Tibial nerve (tissue), 4 donors: ENCODE measurements at regions not wholly inside any gene's neighbourhood (a gene's known extent, or its start where the extent isn't known, plus 50 kb on each side); places are given as distances from the start of the nearest gene placed in this dataset.

Experiments
- DNase-seq, 2 donors: peaks; one replicate each; pipeline ENCODE4 v3.0.0-alpha.2; 2019; ENCODE audit warnings: low spot score in 2 of 2
- H3K27ac ChIP-seq, 4 donors: fragments of 200-600 bp; sonication (generic) in 3 of 4; one replicate each; pipeline ENCODE4 v1.5.1; 2017 to 2019; ENCODE audit warnings: mild to moderate bottlenecking in 1 of 4
- H3K27me3 ChIP-seq, 2 donors: fragments of 200-600 bp; sonication (generic) in 1 of 2; one replicate each; pipeline versions ENCODE4 v1.5.1 to v1.6.0; 2017 to 2019
- H3K36me3 ChIP-seq, 3 donors: fragments of 200-600 bp; sonication (generic); one replicate each; pipeline ENCODE4 v1.5.1; 2018 to 2019
- H3K4me1 ChIP-seq, 4 donors: fragments of 200-600 bp; sonication (generic) in 3 of 4; one replicate each; pipeline ENCODE4 v1.5.1; 2017 to 2019
- H3K4me3 ChIP-seq, 4 donors: fragments of 200-600 bp; sonication (generic) in 3 of 4; one replicate each; pipeline ENCODE4 v1.5.1; 2017 to 2019; ENCODE audit warnings: mild to moderate bottlenecking in 1 of 4, moderate library complexity in 1 of 4
- H3K9me3 ChIP-seq, 4 donors: fragments of 200-600 bp; sonication (generic) in 3 of 4; one replicate each; pipeline ENCODE4 v1.5.1; 2017 to 2019
- CTCF ChIP-seq, 5 experiments: fragments of 200-600 bp in 3 of 5; fragments of 450-650 bp in 2 of 5; sonication (generic) in 3 of 5; IDR thresholded peaks; one replicate each; pipeline ENCODE4 v1.5.1; 2016 to 2019; ENCODE audit warnings: antibody characterized with exemption in 5 of 5, mild to moderate bottlenecking in 3 of 5, moderate library complexity in 2 of 5
- EP300 ChIP-seq, 2 donors: sonication (generic); formaldehyde crosslinking; IDR thresholded peaks; one replicate each; pipeline ENCODE4 v1.6.1; 2017; ENCODE audit warnings: antibody characterized with exemption in 2 of 2, mild to moderate bottlenecking in 1 of 2
- POLR2A ChIP-seq, 2 donors: fragments of 450-650 bp; IDR thresholded peaks; one replicate each; pipeline ENCODE4 v1.6.1; 2017; ENCODE audit warnings: antibody characterized with exemption in 2 of 2, mild to moderate bottlenecking in 2 of 2, moderate library complexity in 2 of 2
- WGBS, 2 donors: methylation state at CpG; one replicate each; pipeline ENCODE4 v1.1.5; 2018; 5-methylcytosine and 5-hydroxymethylcytosine counted together

GRCh38 chr3:153242896-153243295 lies 80.9 kb downstream of the RAP2B start:
- WGBS, 2 donors, result 88 to 96% methylated on average over 2 of the region's 2 CpGs
- Histone ChIP-seq H3K27me3 (no peaks in the 10 kb centered on the region), H3K4me1 (peaks cover 0 to 14% (median 2%) of the 10 kb centered on the region in 4 donors), H3K9me3 (peaks cover 0 to 7% (median 0%) of the 10 kb centered on the region in 4 donors), H3K4me3 (no peak overlapping the region), H3K36me3 (no peaks in the 10 kb centered on the region), H3K27ac (no peak overlapping the region)
- TF ChIP-seq POLR2A (IDR thresholded peaks at IDR 0.05) (no peak), EP300 (IDR thresholded peaks at IDR 0.05) (no peak), CTCF (IDR thresholded peaks at IDR 0.05) (no peak)
- no peak for DNase-seq

GRCh38 chr3:153244961-153245360 lies 82.9 kb downstream of the RAP2B start:
- Histone ChIP-seq H3K36me3 (no peaks in the 10 kb centered on the region), H3K27ac (no peak overlapping the region), H3K4me3 (no peak overlapping the region), H3K27me3 (no peaks in the 10 kb centered on the region), H3K9me3 (peaks cover 0 to 7% (median 0%) of the 10 kb centered on the region in 4 donors), H3K4me1 (peaks cover 0 to 25% (median 2%) of the 10 kb centered on the region in 4 donors)
- WGBS, 2 donors, result 90 to 91% methylated on average over 3 of the region's 3 CpGs
- TF ChIP-seq CTCF (IDR thresholded peaks at IDR 0.05), result no peak
- no peak for TF ChIP-seq POLR2A (IDR thresholded peaks at IDR 0.05)
- no peak for TF ChIP-seq EP300 (IDR thresholded peaks at IDR 0.05)
- DNase-seq, result no peak

- no peaks in the 10 kb centered on the region for H3K27me3 ChIP-seq
- TF ChIP-seq EP300 (IDR thresholded peaks at IDR 0.05) (no peak), CTCF (IDR thresholded peaks at IDR 0.05) (no peak), POLR2A (IDR thresholded peaks at IDR 0.05) (no peak)
- H3K4me1 ChIP-seq, result peaks cover 0 to 28% (median 4%) of the 10 kb centered on the region in 4 donors
- no peak overlapping the region for H3K4me3 ChIP-seq
- 96% methylated on average over 2 of the region's 2 CpGs for WGBS, 2 donors
- H3K36me3 ChIP-seq, result no peaks in the 10 kb centered on the region
- H3K27ac ChIP-seq, result no peak overlapping the region
- peaks cover 0 to 7% (median 0%) of the 10 kb centered on the region in 4 donors for H3K9me3 ChIP-seq
- DNase-seq, result no peak
Measured at GRCh38 chr3:153245661-153246060, 83.6 kb downstream of the RAP2B start.

- peak overlapping the region in 2 of 4 donors; percentile 49 to 75 for H3K27ac ChIP-seq
Measured at GRCh38 chr3:153246331-153246730, 84.3 kb downstream of the RAP2B start.

GRCh38 chr3:153246806-153247205 lies 84.8 kb downstream of the RAP2B start:
- Histone ChIP-seq H3K4me3 (no peak overlapping the region), H3K36me3 (no peaks in the 10 kb centered on the region), H3K27ac (peak overlapping the region in 3 of 4 donors; percentile 10 to 75 (median 49)), H3K27me3 (no peaks in the 10 kb centered on the region), H3K4me1 (peaks cover 0 to 31% (median 4%) of the 10 kb centered on the region in 4 donors), H3K9me3 (peaks cover 0 to 7% (median 0%) of the 10 kb centered on the region in 4 donors)
- 38 to 50% methylated on average over 1 of the region's 1 CpG for WGBS, 2 donors
- no peak for TF ChIP-seq CTCF (IDR thresholded peaks at IDR 0.05)
- no peak for TF ChIP-seq POLR2A (IDR thresholded peaks at IDR 0.05)
- TF ChIP-seq EP300 (IDR thresholded peaks at IDR 0.05), result no peak
- no peak for DNase-seq

More at GRCh38 chr3:153246331-153246730, 84.3 kb downstream of the RAP2B start:
- Histone ChIP-seq H3K4me1 (peaks cover 0 to 31% (median 4%) of the 10 kb centered on the region in 4 donors), H3K27me3 (no peaks in the 10 kb centered on the region), H3K36me3 (no peaks in the 10 kb centered on the region), H3K4me3 (no peak overlapping the region), H3K9me3 (peaks cover 0 to 7% (median 0%) of the 10 kb centered on the region in 4 donors)
- 0% methylated on average over 1 of the region's 1 CpG for WGBS, 2 donors
- TF ChIP-seq EP300 (IDR thresholded peaks at IDR 0.05) (no peak), CTCF (IDR thresholded peaks at IDR 0.05) (no peak), POLR2A (IDR thresholded peaks at IDR 0.05) (no peak)
- DNase-seq, result no peak
